ENCODE measurements at regions not wholly inside any gene's neighbourhood (a gene's known extent, or its start where the extent isn't known, plus 50 kb on each side); places are given as distances from the start of the nearest gene placed in this dataset.

DNA sequence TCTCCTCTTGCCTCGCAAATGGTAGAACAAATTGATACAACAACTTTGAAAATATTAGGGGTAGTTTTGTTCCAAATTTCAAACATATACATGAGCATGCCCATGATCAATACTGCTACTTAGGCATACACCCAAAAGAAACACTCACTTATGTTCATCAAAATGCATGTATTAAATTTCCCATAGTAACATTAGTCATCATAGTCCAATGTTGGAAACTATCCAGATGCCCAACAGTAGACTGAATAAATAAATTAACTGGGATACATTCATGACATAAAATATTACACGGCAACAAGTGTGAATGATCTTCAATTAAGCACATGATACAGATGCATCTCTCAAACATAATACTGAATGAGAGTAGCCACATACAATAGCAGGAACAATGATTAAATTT lies 391.6 kb downstream of the CDH11 start:
- ChIA-PET CTCF (no interaction called here), POLR2A (no interaction called here)
- intact Hi-C loops (cut with micrococcal nuclease), result no loop called here
- no peaks in the 10 kb centered on the region for H3K27me3 Mint-ChIP-seq
- peaks cover 7% of the 10 kb centered on the region for H3K9me3 Mint-ChIP-seq
- H3K4me3 Mint-ChIP-seq, result no peak overlapping the region
- TF ChIP-seq, protein P1, sequence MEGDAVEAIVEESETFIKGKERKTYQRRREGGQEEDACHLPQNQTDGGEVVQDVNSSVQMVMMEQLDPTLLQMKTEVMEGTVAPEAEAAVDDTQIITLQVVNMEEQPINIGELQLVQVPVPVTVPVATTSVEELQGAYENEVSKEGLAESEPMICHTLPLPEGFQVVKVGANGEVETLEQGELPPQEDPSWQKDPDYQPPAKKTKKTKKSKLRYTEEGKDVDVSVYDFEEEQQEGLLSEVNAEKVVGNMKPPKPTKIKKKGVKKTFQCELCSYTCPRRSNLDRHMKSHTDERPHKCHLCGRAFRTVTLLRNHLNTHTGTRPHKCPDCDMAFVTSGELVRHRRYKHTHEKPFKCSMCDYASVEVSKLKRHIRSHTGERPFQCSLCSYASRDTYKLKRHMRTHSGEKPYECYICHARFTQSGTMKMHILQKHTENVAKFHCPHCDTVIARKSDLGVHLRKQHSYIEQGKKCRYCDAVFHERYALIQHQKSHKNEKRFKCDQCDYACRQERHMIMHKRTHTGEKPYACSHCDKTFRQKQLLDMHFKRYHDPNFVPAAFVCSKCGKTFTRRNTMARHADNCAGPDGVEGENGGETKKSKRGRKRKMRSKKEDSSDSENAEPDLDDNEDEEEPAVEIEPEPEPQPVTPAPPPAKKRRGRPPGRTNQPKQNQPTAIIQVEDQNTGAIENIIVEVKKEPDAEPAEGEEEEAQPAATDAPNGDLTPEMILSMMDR (IDR thresholded peaks at IDR 0.05), result no peak
- no peaks in the 10 kb centered on the region for H3K4me1 Mint-ChIP-seq
- DNase-seq (no peak), ATAC-seq (ENCODE audit: low read depth) (no peak)
- no peak overlapping the region for H3K27ac Mint-ChIP-seq
- no peaks in the 10 kb centered on the region for H3K36me3 Mint-ChIP-seq (ENCODE audit: low read depth)

DNA sequence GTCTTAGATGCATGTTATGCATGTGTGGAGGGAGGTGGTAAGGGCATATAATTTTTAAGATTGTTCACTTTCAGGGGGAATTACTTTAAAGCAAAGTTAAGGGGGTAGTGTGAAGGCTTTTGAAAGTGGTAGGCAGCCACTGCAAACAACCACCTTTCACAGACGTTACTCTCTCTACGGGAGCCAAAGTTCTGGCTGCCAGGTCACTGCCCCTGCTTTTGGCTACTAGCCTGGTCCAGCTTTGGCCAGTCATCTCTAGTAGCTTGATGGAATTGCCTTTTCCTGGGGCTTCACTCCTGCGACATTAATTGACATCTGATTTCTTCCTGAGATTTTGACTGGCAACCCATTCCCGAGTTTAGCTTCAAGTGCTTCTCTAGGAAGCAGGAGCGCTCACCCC lies 397.5 kb downstream of the CDH11 start:
- H3K27ac Mint-ChIP-seq, result no peak overlapping the region
- intact Hi-C loops (cut with micrococcal nuclease), result no loop called here
- DNase-seq (no peak), ATAC-seq (ENCODE audit: low read depth) (no peak)
- no peaks in the 10 kb centered on the region for H3K27me3 Mint-ChIP-seq
- peaks cover 20% of the 10 kb centered on the region for H3K9me3 Mint-ChIP-seq
- no peak overlapping the region for H3K4me3 Mint-ChIP-seq
- H3K36me3 Mint-ChIP-seq (ENCODE audit: low read depth), result no peaks in the 10 kb centered on the region
- TF ChIP-seq, protein P1 (IDR thresholded peaks at IDR 0.05), result no peak
- no peaks in the 10 kb centered on the region for H3K4me1 Mint-ChIP-seq
- ChIA-PET POLR2A (no interaction called here), CTCF (no interaction called here)

DNA sequence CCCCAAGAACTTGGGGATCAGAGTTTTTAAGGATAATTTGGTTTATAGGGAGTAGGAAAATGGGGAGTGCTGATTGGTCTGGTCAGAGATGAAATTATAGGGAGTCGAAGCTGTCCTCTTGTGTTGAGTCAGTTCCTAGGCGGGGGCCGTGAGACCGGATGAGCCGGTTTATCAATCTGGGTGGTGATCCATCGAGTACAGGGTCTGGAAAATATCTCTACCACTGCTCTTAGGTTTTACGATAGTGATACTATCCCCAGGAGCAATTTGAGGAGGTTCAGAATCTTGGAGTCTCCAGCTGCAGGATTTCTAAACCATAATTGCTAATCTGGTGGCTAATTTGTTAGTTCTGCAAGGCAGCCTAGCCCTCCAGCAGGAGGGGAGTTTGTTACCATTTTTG lies 403.4 kb downstream of the CDH11 start:
- intact Hi-C loops (cut with micrococcal nuclease), result no loop called here
- no peaks in the 10 kb centered on the region for H3K4me1 Mint-ChIP-seq
- ChIA-PET POLR2A (no interaction called here), CTCF (no interaction called here)
- H3K9me3 Mint-ChIP-seq, result peaks cover 15% of the 10 kb centered on the region
- TF ChIP-seq, protein P1 (IDR thresholded peaks at IDR 0.05), result no peak
- no peaks in the 10 kb centered on the region for H3K36me3 Mint-ChIP-seq (ENCODE audit: low read depth)
- no peak overlapping the region for H3K27ac Mint-ChIP-seq
- no peak for ATAC-seq (ENCODE audit: low read depth)
- no peak for DNase-seq
- no peak overlapping the region for H3K4me3 Mint-ChIP-seq
- H3K27me3 Mint-ChIP-seq, result no peaks in the 10 kb centered on the region

DNA sequence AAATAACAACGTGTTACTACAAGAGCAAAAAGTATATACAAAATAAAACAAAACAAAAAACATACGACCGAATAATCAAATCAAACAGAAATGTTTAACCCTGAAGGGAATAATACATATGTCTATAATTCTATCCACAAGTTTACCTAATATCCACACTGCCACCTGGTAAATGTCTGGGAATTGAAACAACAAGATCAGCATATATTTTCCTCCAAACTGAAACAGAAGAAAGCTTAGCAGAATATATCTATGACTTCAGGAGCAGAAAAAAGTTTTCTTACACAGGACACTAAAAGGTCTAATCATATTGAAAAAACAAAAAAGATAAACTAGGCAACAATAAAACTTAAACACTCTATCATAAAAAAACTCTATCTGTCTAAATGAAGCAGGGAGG lies 404.0 kb downstream of the CDH11 start:
- H3K27ac Mint-ChIP-seq, result no peak overlapping the region
- H3K4me3 Mint-ChIP-seq, result no peak overlapping the region
- CTCF ChIA-PET, result no interaction called here
- H3K27me3 Mint-ChIP-seq, result no peaks in the 10 kb centered on the region
- H3K9me3 Mint-ChIP-seq, result peaks cover 11% of the 10 kb centered on the region
- H3K36me3 Mint-ChIP-seq (ENCODE audit: low read depth), result no peaks in the 10 kb centered on the region
- DNase-seq (no peak), ATAC-seq (ENCODE audit: low read depth) (no peak)
- no peaks in the 10 kb centered on the region for H3K4me1 Mint-ChIP-seq
- TF ChIP-seq, protein P1 (IDR thresholded peaks at IDR 0.05), result no peak
- intact Hi-C loops (cut with micrococcal nuclease), result no loop called here
- POLR2A ChIA-PET, result no interaction called here

DNA sequence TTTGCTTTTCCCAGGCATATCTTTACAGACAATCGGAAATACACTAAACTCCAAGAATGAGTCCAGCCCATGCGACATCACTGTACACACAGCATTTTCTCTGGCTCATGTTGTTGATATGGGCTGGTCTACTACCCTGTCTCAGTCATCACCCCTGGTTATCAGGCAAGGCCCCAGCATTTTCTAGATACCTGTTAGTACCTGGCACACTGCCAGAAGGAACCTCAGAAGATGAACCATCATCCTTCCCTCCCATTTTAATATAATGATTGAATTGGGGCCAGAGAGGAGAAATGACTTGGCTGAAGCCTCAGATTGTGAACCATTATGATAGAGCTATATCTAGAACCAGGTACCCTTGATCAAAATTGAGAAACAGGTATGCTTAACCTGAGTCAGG lies 406.2 kb downstream of the CDH11 start:
- ChIA-PET CTCF (no interaction called here), POLR2A (no interaction called here)
- no peaks in the 10 kb centered on the region for H3K36me3 Mint-ChIP-seq (ENCODE audit: low read depth)
- H3K4me3 Mint-ChIP-seq, result no peak overlapping the region
- intact Hi-C loops (cut with micrococcal nuclease), result no loop called here
- H3K27me3 Mint-ChIP-seq, result no peaks in the 10 kb centered on the region
- ATAC-seq (ENCODE audit: low read depth) (no peak), DNase-seq (no peak)
- H3K27ac Mint-ChIP-seq, result no peak overlapping the region
- H3K4me1 Mint-ChIP-seq, result no peaks in the 10 kb centered on the region
- peaks cover 7% of the 10 kb centered on the region for H3K9me3 Mint-ChIP-seq
- TF ChIP-seq, protein P1 (IDR thresholded peaks at IDR 0.05), result no peak

Measured in activated B cell treated with CpG ODN at 0.5 μM for 24 hours (primary cell).